Small intestine (tissue), 7 donors: ENCODE measurements at regions not wholly inside any gene's neighbourhood (a gene's known extent, or its start where the extent isn't known, plus 50 kb on each side); places are given as distances from the start of the nearest gene placed in this dataset.
"Not testable (repeated sequence)": the region's sequence is repeated elsewhere in the genome, so short reads cannot be mapped to it uniquely, and the experiment has no call there.

ENCODE experiments used
- DNase-seq, 2 donors: peaks; one replicate each; pipeline versions ENCODE4 v3.0.0 to v3.0.0-alpha.2; 2013
- FAIRE-seq: peaks from 2 replicates; lab custom pipeline; 2012; peaks lifted over from hg19 to GRCh38; lab: Jason Lieb, UNC
- H3K27ac ChIP-seq, 3 donors: one replicate each; pipeline ENCODE4 v1.5.1; 2013; ENCODE audit warnings: low read length in 2 of 3, mild to moderate bottlenecking in 2 of 3, control low read depth in 1 of 3, inconsistent platforms in 1 of 3, low read depth in 1 of 3, moderate library complexity in 1 of 3
- H3K27me3 ChIP-seq, 3 donors: one replicate each; pipeline ENCODE4 v1.6.1; 2013; ENCODE audit warnings: low read length in 3 of 3, inconsistent platforms in 1 of 3; ENCODE audit not compliant: control insufficient read depth in 3 of 3, insufficient read depth in 3 of 3
- H3K36me3 ChIP-seq, 3 donors: one replicate each; pipeline ENCODE4 v1.6.1; 2013; ENCODE audit warnings: low read length in 3 of 3, inconsistent platforms in 1 of 3, low read depth in 1 of 3, mild to moderate bottlenecking in 1 of 3, moderate library complexity in 1 of 3; ENCODE audit not compliant: control insufficient read depth in 3 of 3, insufficient read depth in 2 of 3
- H3K4me1 ChIP-seq, 3 donors: one replicate each; pipeline ENCODE4 v1.6.1; 2013; ENCODE audit warnings: low read length in 2 of 3, inconsistent platforms in 1 of 3, low read depth in 1 of 3, mild to moderate bottlenecking in 1 of 3, moderate library complexity in 1 of 3; ENCODE audit not compliant: control insufficient read depth in 3 of 3, insufficient read depth in 2 of 3
- H3K4me3 ChIP-seq, 3 donors: one replicate each; pipeline ENCODE4 v1.5.1; 2013; ENCODE audit warnings: low read length in 3 of 3, control low read depth in 1 of 3, inconsistent platforms in 1 of 3, low read depth in 1 of 3, mild to moderate bottlenecking in 1 of 3, moderate library complexity in 1 of 3
- H3K9me3 ChIP-seq, 2 donors: one replicate each; pipeline ENCODE4 v1.6.1; 2013; ENCODE audit warnings: low read depth in 1 of 2, low read length in 1 of 2; ENCODE audit not compliant: control insufficient read depth in 2 of 2, insufficient read depth in 1 of 2
- WGBS, 3 donors: extraction: QIAGEN DNeasy Blood & Tissue Kit; methylation state at CpG; one replicate each; pipeline ENCODE4 v1.1.7; 2013; 5-methylcytosine and 5-hydroxymethylcytosine counted together
- donor health status: healthy with polysubstance abuse.
- donor health status: control.
- donor health status: control.
- donor health status: Bipolar disorder and iron deficiency.
- donor health status: healthy.

- DNase-seq, H3K4me1 ChIP-seq, H3K36me3 ChIP-seq, H3K4me3 ChIP-seq, H3K9me3 ChIP-seq, H3K27ac ChIP-seq, H3K27me3 ChIP-seq, FAIRE-seq: not testable (repeated sequence)
- 83 to 90% (median 84%) methylated on average over 8 to 9 of the region's 9 CpGs for WGBS, 3 donors
Observed at GRCh38 chr10:76815505-76815904, 822.1 kb downstream of the KCNMA1 start.

- FAIRE-seq, result no peak
- Histone ChIP-seq H3K27me3 (no peaks in the 10 kb centered on the region), H3K9me3 (no peaks in the 10 kb centered on the region)
Observed at GRCh38 chr10:76811430-76811829, 826.2 kb downstream of the KCNMA1 start.

DNA sequence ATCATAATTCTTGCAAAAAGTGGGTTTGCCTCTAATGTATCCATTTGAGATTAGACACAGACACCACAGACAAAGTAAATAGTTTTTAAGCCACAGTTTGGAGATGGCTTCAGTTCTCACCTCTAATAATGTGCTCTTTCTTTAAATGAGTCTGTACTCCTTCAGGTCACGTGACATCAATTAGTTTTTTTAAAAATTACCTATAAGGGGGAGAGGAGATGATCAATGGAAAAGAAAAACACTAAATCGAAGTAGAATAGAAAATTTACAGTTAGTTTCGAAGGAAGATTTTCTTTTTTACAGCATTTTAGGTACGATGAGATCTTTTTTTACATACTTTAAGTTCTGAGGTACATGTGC, 849.2 kb downstream of the KCNMA1 start:
- H3K4me1 ChIP-seq, result no peaks in the 10 kb centered on the region
- FAIRE-seq (no peak), DNase-seq (no peak)
- WGBS, 3 donors, result 53 to 64% (median 56%) methylated on average over 4 of the region's 4 CpGs
- H3K9me3 ChIP-seq, result no peaks in the 10 kb centered on the region
- no peak overlapping the region for H3K4me3 ChIP-seq
- no peaks in the 10 kb centered on the region for H3K36me3 ChIP-seq
- peaks cover 0 to 2% (median 0%) of the 10 kb centered on the region in 3 donors for H3K27me3 ChIP-seq
- no peak overlapping the region for H3K27ac ChIP-seq

More at GRCh38 chr10:76811430-76811829, 826.2 kb downstream of the KCNMA1 start:
- H3K36me3 ChIP-seq, result no peaks in the 10 kb centered on the region
- no peak overlapping the region for H3K4me3 ChIP-seq
- H3K27ac ChIP-seq, result no peak overlapping the region
- H3K4me1 ChIP-seq, result no peaks in the 10 kb centered on the region
- no peak for DNase-seq

DNA sequence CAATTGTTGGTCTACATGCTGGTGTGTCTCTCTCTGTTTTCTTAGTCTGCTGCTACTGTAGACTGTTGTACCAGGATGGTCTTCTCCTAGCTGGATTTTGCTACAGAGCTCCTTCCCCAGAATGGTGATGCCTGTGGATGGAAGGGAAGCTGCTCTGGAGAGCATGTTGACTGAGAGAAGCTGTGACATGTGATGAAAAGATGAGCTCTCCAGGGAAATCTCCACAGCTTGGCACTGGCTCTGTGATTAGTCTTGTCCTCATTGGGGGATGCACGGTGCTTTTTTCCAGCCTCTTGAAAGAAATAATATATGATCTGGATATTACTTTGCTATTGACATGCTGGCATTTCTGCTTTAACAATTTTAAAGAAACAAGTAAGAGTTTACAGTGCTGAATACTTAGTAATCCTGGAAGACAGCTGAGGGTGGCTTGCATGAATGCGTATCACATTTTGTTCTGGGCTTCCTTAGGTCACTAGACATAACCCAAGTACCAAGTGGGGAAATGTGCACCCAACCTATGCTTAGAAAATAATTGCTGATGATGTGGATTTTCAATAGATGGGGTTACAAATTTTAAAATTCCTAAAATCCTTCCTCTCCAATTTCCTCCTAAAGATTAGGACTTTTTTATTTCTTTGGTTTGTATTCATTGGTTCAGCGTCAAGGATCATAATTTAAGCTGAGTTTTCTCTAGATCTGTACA, 849.7 kb downstream of the KCNMA1 start:
- no peaks in the 10 kb centered on the region for H3K27me3 ChIP-seq
- H3K4me1 ChIP-seq, result no peaks in the 10 kb centered on the region
- H3K9me3 ChIP-seq, result no peaks in the 10 kb centered on the region
- no peaks in the 10 kb centered on the region for H3K36me3 ChIP-seq
- no peak for DNase-seq
- no peak overlapping the region for H3K4me3 ChIP-seq
- WGBS, 3 donors, result 85 to 93% (median 87%) methylated on average over 3 of the region's 3 CpGs
- no peak for FAIRE-seq
- no peak overlapping the region for H3K27ac ChIP-seq

DNA sequence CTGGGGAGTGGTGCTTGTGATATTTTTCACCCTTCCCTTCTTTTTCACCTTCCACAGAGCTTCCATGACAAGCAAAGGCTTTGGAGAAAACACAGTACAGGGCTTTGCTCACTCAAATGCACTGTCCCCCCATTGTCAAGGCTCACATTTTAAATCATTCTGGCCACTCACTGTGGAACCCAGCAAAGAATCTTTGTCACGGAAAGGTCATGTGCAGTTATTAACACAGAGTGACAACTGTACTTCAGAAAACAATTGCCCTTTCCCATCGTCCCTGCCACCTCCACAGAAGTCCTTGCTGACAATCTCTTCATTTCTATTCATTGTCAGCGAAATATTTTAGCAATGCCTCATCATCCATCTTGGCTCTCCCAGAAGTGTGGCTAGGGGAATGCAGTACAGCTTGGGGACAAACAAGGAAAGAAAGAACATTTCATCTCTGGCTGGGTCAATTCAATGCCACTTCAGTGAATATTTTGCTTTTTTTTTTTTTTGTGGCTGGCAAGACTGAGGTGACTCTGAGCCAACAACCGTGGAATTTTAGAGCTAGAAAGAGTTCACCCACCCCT, 851.0 kb downstream of the KCNMA1 start:
- no peaks in the 10 kb centered on the region for H3K36me3 ChIP-seq
- no peak for FAIRE-seq

GRCh38 chr10:76784076-76784475, 853.5 kb downstream of the KCNMA1 start:
- 48 to 74% (median 63%) methylated on average over 1 of the region's 1 CpG for WGBS, 3 donors
- H3K4me1 ChIP-seq, result no peaks in the 10 kb centered on the region
- FAIRE-seq (no peak), DNase-seq (no peak)
- no peaks in the 10 kb centered on the region for H3K36me3 ChIP-seq
- no peaks in the 10 kb centered on the region for H3K27me3 ChIP-seq
- no peaks in the 10 kb centered on the region for H3K9me3 ChIP-seq
- H3K27ac ChIP-seq, result no peak overlapping the region
- no peak overlapping the region for H3K4me3 ChIP-seq

More for the DNA sequence above, 851.0 kb downstream of the KCNMA1 start:
- Histone ChIP-seq H3K27me3 (no peaks in the 10 kb centered on the region), H3K4me3 (no peak overlapping the region), H3K27ac (no peak overlapping the region), H3K4me1 (no peaks in the 10 kb centered on the region), H3K9me3 (no peaks in the 10 kb centered on the region)
- WGBS, 3 donors, result 68 to 77% (median 76%) methylated on average over 4 of the region's 4 CpGs
- no peak for DNase-seq

DNA sequence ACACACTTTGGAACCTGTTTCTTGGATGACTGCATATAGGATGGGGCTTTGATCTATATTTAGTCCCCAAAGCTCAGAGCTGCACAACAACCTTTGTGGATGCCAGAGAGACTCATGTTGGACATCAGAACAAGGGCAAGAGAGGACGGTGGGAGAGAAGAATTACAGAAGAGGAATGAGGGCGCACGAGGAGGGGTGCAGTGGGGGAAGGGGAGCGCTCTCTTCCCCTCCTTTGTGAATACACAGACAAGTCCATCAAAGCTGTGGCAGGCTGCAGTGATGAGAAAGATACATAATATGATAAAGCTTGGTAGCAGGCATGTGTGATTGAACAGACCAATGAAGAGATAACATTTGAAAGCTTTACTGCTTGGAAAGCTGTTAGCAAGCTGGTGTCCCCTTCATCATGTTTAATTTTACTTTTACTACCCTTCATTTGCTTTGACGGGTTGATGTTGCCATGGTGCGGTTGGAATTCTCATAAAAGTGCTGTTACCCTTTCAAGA, 857.8 kb downstream of the KCNMA1 start:
- Histone ChIP-seq H3K4me1 (no peaks in the 10 kb centered on the region), H3K27ac (no peak overlapping the region), H3K9me3 (peaks cover 0 to 8% of the 10 kb centered on the region in 2 donors), H3K36me3 (no peaks in the 10 kb centered on the region), H3K4me3 (no peak overlapping the region), H3K27me3 (no peaks in the 10 kb centered on the region)
- DNase-seq (no peak), FAIRE-seq (no peak)
- WGBS, 3 donors, result 24 to 51% (median 38%) methylated on average over 6 of the region's 6 CpGs

- Histone ChIP-seq H3K27ac (no peak overlapping the region), H3K27me3 (no peaks in the 10 kb centered on the region), H3K9me3 (peaks cover 0 to 9% of the 10 kb centered on the region in 2 donors), H3K36me3 (no peaks in the 10 kb centered on the region), H3K4me3 (no peak overlapping the region), H3K4me1 (no peaks in the 10 kb centered on the region)
- DNase-seq (no peak), FAIRE-seq (no peak)
- WGBS, 3 donors, result 23 to 44% (median 36%) methylated on average over 10 of the region's 10 CpGs
Observed at GRCh38 chr10:76778914-76779795, 858.5 kb downstream of the KCNMA1 start.
